NCI-H128 (cell line): ENCODE measurements at regions not wholly inside any gene's neighbourhood (a gene's known extent, or its start where the extent isn't known, plus 50 kb on each side); places are given as distances from the start of the nearest gene placed in this dataset.

ENCODE experiments used
- DNase-seq: peaks from one replicate; lab custom pipeline; 2025; ENCODE audit not compliant: unreplicated experiment; lab: John Stamatoyannopoulos, UW

- DNase-seq: no peak
Observed at GRCh38 chr7:16065939-16066338, 355.4 kb downstream of the CRPPA start.

- DNase-seq: no peak
Observed at GRCh38 chr7:16063716-16064675, 357.3 kb downstream of the CRPPA start.

DNA sequence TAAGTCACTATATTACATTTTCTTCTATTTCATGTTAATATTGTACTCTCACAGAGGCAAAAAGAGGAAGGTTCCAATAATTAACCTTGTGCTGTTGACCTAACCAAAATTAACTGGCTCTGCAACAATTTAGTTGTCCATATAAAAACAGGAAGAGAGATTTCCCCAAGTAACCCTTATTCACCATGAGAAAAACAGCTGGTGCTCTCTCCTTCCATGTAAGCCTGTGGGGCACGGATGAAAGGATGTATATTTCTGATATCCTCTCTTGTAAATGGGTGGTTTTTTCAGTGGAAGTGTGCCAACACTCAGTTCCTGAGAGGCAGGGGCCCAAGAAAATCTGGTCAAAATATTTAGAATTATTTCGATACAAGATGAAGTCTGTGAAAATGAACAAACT is 358.1 kb downstream of the CRPPA start:
- no peak for DNase-seq

- no peak for DNase-seq
Observed at GRCh38 chr7:16062269-16062668, 359.1 kb downstream of the CRPPA start.

GRCh38 chr7:16061630-16062029 is 359.7 kb downstream of the CRPPA start:
- DNase-seq: no peak

- DNase-seq: no peak
Observed at GRCh38 chr7:16061011-16061410, 360.3 kb downstream of the CRPPA start.

GRCh38 chr7:16060502-16060901 is 360.8 kb downstream of the CRPPA start:
- DNase-seq: no peak

GRCh38 chr7:16055263-16055976 is 365.9 kb downstream of the CRPPA start:
- DNase-seq: no peak

- no peak for DNase-seq
Observed at GRCh38 chr7:16051561-16052255, 365.2 kb upstream of the MEOX2 start.

- DNase-seq: no peak
Observed at GRCh38 chr7:16046041-16046440, 359.6 kb upstream of the MEOX2 start.

- no peak for DNase-seq
Observed at GRCh38 chr7:16045296-16045695, 358.8 kb upstream of the MEOX2 start.

DNA sequence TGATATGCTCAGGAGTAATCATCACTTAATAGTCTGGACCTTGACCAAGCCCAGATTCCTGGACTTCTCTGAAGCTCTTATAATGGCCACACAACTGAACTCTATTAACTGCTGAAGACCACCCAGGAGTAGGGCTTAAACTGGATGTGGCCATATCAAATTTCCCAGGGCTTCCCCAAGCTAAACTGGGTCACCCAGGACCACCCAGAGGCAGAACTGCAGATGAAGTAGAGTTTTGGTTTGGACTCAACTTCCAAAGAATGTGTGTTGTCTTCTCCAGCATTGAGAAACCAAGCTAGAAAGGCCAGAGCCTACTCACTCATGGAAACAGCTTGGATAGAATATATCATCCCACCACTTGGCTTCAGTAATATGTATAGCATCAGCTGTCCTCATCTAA is 358.2 kb upstream of the MEOX2 start:
- DNase-seq: no peak

GRCh38 chr7:16040346-16040745 is 353.9 kb upstream of the MEOX2 start:
- no peak for DNase-seq

DNA sequence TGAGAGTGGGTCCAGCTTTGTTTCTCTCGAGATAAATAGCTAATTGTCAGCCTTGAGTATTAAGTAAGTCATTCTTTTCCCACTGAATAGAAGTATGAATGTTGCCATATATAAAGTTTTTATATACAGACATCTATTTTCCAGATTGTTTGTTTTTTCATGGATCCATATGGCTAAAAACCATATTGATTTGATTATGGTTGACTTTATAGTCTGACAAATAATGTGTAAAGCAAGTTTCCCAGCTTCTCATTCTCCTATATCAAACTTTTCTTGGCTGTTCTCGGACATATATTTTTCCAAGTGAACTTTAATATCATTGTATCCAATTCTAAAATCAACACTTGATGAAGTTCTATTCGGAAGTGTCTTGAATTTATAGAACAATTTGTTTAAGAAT is 352.4 kb upstream of the MEOX2 start:
- no peak for DNase-seq

GRCh38 chr7:16035392-16035791 is 348.9 kb upstream of the MEOX2 start:
- DNase-seq: no peak

GRCh38 chr7:16034866-16035265 is 348.4 kb upstream of the MEOX2 start:
- no peak for DNase-seq

DNA sequence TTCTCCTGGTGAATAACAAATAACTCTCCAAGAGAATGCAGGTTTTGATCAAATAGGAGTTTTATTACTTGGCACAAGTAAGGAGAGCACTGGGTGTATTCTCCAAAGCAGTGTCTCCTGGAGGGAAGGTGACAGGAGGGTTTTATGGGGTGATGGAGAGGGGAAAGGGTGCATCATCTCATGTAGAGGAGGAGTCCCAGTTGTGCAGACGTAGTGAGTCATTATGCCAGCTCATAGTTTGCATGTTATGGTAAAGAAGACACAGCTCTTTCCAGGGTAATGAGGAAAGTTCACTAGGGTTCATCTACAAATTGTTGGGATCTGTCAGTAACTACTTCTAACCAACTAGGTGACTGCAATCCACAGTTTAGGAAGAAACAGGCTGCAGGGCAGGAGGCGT is 347.9 kb upstream of the MEOX2 start:
- DNase-seq: no peak

- no peak for DNase-seq
Observed at GRCh38 chr7:16033233-16033632, 346.8 kb upstream of the MEOX2 start.

DNA sequence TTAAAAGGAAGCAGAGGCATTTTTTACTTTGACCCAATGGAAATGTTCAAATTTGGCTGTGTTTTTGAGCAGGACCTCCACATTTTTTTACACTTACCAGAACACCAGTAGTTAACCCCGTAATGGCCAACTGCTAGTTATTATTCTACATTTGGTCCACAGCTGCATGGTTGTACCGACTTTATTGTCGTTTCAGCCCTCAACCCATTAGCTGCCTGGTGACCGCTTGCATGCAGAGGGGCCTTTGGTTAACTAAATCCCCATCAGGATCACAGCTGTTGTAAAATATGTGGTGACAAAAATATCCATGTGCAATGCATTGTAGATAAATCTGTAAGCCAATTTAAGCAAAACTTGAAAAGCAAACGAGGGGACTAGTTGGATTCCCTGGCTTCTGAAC is 342.2 kb upstream of the MEOX2 start:
- no peak for DNase-seq

DNA sequence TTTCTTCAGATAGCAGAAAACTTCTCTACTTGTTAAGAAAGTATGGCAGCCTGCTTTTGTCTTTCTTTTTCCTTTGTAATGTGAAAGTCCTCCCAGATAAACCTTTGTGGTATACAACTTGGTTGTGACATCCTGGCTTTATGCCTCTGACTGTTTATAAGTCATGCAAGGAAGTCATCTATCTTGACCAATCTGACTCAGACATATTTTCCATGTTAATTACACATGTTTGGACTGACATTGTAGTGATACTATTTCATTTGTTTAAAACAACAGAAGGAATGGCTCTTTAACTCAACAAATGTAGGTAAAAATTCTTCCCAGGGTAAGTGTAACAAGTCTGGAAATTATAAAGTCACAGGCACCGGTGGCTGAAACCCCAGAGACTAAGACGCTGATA is 341.6 kb upstream of the MEOX2 start:
- no peak for DNase-seq

- DNase-seq: no peak
Observed at GRCh38 chr7:16027396-16027795, 340.9 kb upstream of the MEOX2 start.
